ENCODE measurements at regions not wholly inside any gene's neighbourhood (a gene's known extent, or its start where the extent isn't known, plus 50 kb on each side); places are given as distances from the start of the nearest gene placed in this dataset.

DNA sequence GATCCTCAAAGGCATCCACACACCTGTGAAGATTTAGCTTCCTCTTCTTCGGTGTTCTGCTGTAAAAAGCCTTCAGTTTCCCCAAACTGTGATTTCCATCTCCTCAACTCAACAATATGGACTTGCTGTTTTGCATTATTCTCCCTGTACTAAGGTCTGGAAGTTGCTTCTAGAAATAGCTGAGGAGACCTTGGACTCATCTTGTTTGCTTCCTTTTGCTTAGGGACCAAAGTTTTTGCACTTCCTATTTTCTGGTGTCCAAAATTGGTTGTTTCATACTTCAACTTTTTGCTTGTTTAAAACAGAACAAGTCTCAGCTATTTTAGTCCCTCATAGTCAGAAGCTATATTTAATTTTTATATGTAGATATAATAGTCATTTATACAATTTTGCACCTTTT lies 201.9 kb upstream of the COPS8 start:
- DNase-seq = peak in 2 of 3 donors; percentile 50 to 57

DNA sequence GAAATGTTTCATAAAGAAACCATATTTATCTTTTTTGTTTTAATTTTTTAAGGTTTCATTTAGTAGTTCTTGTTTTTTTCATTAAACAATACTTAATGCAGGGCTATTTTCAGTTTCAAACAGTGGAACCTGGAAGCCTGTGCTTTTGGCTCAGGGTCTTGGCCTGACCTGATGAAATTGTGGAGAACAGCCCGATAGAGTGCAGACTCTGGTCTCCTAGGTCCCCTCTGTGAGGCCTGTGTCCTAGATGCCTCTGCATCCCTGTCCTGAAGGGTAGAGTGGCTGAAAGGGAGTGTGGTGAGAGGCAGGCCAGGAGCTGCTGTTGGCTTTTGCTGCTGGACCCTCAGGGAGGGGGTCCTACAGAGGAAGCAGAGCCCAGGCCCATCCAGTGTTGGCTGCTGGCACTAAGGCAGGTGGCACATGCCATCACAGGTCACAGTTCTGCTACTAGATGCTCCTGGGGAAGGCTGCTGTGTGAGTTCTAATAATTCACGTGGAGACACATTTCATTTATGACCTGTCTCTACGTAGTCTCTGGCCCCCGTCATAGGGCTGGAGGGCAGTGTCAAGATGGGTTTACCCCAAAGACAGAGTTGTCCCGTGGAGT lies 201.0 kb upstream of the COPS8 start:
- DNase-seq = no peak

DNA sequence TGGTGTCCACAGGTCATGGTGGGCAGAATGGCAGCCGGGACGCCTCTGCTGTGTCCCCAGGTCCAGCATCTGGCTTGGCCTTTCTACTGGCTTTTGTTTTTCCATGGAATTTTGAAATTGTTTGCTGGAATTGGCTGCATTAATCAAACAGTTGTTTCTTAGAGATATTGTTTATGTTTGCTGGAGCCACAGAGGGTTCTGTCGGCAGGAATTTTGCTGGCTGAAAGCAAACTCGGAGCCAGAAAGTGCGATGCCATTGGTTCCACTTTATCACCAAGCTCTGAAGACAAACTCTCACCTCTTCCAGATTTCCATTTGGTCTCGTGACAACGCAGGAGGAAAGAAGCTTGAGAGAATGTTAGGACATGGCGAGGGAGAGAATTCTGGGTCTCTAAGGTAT lies 199.2 kb upstream of the COPS8 start:
- DNase-seq = no peak

DNA sequence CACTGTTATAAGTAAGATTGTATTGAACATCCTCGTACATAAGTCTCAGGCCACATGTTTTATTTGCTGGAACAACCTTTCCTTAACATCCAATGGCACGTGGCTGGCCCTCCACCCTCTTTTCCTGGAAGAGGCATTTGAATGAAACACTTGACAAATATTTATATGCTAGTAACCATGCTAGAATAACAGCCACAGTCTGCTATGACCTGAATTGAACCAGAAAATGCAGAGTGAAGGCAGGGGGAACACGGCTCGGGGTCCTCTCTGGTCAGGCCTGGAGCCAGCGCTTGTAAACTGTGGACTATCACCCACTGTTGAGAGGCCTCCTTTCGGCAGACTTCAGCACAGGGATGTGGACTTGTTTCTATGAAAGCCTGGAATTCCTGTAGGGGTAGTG lies 198.2 kb upstream of the COPS8 start:
- DNase-seq = no peak

DNA sequence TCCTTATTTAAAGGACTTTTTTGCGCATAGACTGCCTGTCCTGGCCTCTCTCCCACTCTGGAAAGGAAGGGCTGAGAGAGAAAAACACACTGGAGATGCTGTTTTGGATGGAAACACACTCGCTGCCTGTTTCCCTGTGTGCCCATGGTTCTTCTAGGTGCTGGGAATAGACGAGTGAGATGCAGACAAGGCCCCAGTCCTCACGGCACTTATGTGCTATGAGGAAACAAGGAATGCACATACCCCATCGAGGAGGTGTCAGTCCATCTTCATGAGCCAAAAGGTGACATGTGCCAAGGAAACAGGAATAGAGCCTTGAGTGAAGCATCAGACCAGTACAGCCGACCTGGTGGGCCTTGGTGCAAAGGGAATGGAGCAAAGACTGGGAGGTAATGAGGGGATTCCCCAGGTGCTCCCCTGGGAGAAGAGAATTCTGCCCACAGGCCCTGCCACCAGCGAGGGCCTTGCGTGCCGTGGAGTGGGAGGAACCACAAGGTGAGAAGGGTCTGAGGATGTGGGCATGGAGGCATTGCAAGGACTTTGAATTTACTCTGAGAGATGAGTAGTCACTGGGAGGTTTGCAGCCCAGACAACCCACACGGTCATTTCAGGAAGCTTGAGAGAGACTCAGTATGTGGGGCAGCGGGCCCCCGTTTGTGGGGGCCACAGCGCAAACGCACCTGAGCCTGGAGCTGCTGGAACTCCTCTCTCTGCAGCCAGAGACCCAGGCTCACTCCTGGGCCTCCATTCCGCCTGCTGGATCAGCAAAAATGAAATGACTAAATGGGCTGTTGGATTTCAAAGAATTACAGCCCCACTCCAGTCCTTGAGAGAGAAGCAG lies 197.5 kb upstream of the COPS8 start:
- DNase-seq = no peak

DNA sequence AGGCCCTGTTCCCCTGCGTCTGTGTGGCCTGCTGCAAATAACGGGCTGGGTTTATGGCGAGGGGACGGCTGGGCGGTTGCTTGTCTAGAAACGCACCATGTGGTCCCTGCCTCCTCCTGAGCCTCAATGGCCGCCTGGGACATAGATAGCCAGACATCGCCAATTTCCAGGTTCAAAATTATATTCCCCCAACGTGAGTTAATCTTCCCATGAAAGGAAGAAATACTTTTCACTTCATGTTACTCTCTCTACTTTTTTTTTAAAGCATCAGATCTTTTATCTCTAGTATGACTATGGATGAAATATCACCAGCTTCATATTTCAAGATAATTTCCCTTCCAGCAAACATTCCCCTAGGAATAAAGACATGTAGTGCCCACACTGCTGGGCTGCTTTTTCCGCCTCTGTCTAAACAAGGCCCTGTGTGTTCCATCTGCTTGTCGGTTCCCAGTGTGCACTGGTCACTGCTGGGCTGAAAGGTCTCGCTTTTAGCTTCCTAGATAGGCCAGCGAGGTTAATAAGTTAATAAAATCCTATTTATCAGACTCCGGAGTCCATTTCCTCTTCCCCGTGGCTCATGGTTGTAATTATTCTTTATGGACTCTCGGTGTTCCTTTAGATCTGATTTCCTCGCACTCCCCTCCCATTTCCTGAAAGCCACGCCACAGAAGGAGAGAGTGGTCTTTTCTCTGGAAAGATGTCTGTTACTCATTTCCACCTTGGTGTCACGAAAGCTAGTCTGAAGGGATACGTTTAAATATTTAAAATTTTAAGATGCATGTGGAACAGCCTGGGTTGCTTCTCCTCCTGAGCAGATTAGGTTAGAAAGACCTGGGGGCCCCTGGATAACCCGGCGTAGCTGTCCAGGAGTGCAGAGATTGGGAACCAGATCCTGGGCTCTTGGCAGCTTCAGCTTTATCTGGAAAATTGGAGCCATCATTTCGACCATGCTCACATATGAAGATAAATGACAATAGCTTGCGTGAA lies 196.6 kb upstream of the COPS8 start:
- DNase-seq = no peak

DNA sequence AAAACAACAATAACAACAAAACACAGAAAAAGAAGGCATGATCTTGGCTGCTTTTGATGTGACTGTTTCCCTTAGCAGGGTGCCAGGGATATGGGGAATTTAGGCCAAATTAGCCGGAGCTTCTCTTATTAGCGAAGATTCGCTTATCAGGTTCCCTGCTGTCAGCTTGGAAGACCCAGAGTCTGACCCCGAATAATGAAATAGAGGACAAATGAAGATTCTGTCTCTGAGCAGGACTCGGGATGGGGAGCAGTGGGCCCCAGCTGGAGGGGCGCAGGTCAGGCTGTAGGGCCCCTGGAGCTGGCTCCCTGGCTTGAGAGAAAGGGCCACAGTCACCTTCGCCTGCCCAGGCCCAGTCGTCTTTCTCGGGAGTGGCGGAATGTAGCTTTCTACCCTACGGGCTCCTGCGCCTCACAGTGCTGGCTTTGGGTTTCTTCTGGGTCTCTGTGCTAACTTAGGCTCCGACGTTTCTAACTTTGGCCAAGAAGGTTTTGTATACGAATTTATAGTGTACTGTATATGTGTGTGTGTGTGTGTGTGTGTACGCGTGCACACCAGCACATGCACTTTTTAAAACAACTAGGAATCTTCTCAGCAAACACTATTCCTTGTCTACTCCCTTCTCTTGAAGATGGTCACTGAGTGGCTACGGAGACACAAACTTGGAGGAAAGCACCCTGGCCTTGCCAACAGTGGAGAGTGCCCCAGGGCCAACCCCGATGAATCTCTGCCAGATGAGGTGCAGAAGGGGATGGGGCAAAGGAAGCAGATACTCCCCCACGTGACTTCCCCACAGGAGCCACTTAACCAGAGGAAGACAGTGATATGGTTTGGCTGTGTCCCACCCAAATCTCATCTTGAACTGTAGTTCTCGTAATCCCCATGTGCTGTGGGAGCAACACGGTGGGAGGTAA lies 195.6 kb upstream of the COPS8 start:
- DNase-seq = no peak

DNA sequence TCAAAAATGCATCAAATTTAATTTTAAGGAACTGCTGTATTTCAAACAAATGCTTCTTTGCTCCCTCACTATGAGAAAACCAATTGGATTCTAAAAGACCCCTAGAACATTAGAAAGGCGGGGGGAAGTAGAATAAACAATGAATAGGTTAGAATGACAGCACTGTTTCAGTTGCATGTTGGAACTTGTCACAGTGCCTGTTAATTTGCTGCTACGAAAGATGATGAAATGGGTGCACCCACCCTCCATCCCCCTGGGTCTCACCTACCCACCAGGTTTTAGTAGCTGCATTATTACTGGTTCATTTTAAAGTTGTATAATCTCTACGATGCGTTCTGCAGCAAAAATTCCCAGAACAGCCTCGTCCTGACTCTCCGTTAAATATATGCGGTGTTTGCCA lies 193.0 kb upstream of the COPS8 start:
- DNase-seq = no peak

DNA sequence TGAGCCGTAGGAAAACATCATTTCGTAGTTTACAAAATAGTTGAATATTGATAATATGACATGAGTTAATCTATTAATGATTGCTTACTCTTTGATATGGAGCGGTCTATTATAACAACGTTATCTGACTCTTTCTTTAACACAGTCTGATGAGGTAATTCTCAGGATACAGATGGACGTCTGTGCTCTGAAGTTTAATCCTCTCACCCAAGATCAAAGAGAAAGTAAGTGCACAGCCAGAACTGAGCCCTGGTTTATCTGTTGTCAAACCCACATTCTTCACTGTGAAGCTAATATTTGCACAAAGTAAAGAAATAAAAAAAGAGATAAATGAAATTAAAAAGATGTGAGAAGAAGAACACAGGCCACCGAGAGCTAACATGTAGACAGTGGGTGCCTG lies 190.9 kb upstream of the COPS8 start:
- DNase-seq = no peak

DNA sequence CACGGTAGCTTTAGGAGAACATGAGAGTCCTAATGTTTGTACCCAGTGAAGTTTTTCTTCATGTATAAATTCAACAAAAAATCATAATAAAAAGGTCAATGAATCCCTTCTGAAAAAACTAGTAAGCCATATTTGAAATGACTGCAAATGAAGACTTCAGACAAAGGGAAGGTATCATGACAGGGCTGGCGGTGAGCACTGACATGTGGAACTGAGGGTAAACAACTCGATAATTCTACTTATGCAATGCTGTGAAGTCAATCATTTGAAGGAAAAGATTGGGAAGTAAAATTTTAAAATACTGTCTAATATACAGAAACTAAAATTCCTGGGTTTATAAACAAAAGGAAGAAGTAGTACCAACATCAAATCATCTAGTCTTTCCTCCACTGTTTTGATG lies 190.2 kb upstream of the COPS8 start:
- DNase-seq = no peak

DNA sequence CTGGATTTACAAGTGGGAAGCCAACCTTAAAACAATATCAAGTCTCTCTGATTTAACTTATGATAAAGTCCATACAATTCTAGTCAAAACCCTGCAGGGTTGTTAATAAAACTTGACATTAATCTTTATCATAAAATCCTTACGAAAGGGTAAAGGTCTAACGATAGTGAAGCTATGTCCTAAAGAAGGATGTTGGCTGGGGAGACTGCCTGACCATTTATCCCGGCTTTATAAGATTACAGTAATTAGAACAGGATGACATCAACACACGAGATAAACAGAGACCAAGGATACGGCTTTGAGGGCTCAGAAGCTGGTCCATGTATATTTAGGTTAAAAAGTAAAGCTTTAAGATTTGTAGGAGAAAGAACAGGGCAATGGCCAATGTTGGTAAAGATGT lies 189.0 kb upstream of the COPS8 start:
- DNase-seq = no peak

DNA sequence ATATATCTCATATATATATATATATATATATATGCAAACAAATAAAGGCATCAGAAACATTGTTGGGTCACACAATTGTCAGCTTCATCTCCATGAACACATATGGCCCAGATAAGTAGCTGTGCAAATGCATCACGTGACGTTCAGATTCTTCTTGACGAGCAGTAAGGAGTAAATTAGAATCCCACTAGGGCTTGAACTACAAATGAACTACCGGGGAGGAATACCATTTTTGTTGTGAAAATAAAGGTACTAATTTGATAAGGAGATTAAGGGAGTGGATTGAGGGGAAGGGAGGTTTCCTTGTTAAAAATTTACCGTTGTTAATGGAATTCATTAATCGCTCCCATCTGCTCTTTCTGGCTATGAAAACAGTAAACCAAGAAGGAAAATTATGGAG lies 186.5 kb upstream of the COPS8 start:
- DNase-seq = no peak

DNA sequence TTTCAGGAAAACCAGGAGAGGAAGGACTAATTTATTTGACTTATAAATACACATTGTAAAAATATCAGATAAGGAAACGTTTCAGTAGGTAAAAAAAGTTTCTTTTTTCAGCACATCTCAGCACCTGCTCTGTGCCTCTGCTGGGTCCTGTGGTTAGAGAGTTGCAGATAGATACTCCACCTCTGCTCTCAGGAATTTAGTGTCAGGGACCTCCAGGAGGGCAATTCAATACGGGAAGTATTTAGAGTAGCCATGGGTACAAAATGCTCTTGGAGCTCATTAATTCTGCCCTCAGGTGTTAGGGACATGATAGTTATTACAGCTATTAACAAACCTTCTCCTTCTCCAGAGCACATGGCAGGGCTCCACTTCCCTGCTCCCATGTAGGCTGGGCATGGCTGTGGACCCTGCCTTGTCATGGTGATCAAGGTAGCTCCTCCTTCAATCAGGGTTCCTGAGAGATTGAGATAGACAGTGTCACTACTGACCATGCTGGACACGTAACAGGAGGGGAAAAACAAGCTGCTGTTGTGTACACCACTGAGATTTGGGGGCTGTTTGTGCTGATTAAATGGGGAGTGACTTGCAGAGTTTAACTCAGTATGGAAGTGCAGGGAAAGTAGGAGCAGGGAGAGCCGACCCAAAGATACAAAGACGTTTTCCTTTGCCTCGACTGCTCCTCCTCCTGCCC lies 185.6 kb upstream of the COPS8 start:
- no peak for DNase-seq

DNA sequence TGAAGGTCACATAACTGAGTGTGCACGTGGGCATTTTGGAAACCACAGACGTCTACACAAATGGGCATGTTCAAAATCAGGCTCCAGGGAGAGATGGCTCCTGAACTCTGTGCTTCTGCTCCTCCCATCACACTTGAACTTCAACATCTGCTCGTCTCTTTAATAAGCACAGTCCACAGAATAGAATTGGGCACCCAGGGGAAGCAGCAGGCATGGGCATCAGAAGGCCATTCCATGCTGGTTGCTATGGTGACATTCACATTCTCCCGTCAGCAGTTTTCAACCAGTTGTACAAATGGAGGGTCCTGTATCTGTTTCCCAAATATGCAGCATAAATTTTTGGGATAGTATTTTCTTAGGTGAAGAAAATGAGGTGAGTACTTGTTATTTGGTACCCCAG lies 183.7 kb upstream of the COPS8 start:
- DNase-seq = no peak

DNA sequence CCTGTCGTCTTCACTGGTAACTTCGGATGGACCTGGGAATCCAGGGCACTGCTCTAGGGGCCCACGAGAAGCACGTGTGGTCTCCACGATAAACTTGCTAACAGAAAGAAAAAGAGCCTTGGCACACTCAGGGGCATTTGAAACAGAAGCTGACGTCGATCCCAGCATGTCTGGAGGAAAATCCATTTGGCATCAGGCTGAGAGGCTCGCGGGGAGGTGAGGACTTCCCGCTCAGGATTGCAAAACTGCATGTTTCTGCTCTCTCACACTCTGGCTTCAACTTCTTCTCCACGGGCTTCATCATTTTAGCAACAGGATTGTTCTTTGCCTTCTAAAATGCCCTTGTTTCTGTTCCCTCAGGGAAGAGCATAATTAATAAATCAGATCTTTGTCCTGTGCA lies 181.7 kb upstream of the COPS8 start:
- no peak for DNase-seq

DNA sequence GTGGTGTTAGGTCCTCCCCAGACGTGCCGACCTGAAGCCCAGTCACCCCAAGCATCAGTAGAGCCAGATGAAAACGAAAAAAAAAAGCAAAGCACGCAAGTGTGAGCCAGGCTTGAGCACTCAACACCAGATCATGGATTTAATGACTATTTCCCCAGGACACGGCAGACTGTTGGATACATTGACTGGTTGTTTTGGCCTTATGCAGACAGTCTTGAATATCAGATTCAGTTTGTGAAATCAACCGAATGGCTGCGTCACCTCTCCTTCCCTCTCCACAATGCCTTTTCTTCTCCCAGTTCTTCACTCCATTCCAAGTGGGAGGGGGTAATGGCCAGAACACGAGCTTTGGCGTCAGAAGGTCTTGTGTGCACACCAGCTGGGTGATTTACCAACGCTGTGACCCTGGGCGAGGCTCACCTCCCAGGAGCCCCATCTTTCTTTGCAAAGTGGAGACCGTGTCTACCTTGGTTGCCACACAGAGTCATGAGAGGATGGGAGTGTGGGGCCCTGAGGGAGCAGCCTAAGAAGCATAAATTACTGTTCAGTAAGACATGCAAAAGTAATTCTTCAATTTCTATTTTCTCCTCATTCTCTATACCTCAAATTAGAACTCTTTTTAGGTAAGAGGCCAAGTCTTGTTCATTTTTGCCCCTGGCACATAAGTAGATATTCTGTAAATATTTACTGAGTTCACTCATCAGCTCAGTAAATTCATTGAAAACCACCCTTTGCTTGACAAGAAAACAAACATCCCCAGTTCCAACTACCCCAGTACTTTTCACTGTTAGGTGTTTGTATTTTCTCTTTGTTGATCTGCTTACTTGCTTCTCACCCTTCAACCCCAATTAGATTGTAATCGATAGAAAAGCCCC lies 181.1 kb upstream of the COPS8 start:
- no peak for DNase-seq

DNA sequence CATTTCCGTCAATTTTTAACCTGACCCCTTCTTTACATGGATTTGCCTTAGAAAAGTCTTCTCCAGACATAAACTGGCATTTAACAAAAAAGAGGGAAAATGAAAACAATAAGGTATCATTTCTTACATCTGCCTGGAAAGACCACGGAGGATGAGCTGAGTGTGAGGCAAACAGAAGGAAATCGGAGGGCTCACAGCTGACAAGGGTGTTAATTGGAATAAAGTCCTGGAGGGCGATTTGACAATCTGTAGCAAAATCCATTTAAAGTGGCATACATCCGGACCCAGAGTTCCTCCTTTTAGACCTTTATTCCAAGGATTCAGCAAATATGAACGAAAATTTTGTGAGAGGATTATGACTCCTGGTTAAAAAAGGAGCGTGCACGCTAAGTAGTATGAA lies 179.7 kb upstream of the COPS8 start:
- DNase-seq = no peak

DNA sequence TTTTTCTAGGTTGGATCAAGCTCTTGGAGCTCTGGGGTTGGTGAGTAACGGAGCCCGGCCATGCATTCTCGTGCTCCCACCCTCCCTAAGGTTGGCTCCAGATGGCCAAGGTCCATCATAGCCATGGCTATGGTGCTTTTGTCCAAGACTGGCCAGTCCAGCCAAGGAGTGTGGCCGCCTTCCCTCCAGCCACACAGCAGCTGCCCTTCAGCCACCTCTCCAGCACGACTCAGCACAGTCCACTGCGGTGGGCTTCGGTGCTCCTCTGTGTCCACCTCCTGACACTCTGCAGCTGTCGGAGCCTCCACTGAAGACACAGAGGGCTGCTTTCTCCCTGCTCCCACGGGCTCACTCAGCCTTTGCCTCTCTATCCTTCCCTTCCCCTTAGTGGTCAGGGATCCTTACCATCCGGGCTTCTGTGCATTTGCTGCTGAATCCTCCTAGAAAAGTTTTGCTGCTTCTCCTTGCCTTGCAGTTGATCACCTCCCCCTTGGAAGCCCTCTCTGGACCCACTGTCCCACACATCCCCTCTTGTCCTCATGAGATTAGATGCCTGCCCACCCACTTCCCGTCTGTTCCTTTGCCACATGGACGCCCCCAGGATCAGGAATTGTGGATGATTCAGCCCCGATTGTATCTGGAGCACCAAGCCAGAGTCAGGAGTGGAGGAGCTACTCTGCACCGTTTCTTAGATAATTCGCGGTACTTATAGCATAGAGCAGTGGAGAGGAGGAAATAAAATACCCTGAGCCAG lies 177.1 kb upstream of the COPS8 start:
- no peak for DNase-seq

DNA sequence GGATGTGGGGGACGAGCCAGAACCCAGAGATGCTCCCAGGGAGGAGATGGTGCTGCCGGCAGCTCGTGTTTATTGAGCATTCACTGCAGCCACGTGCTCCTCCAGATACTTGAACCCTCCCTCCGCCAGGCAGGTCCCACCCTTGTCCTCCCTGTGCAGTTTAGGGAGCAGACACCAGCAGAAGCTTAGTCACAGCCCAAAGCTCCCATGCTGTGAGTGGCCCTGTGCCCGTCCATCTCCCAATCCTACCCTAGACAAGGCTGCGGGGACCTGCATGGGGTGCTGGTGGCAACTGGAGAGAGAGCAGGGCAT lies 176.5 kb upstream of the COPS8 start:
- DNase-seq = no peak

DNA sequence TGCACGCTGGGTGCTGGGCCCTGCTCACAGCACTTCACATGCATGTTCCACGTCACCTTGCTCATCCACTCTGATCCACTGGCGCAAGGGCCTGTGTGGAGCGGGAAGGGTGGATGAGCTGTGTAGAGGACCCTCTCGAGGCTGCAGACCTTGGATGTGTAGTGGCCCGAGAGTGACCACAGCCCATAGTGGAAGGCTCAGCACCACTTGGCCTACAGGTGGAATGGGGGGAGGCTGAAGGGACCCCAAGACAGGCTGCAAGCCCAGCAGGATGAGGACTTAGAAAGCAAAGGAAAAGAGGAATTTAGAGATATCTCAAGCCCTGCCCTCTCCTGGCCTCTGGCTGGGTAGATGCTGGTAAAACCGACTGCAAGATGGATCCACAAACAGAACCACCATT lies 175.9 kb upstream of the COPS8 start:
- DNase-seq = no peak

All from suppressor macrophage treated with lipopolysaccharide for 1 hour (primary cell).